Loucy (cell line): ENCODE measurements at regions not wholly inside any gene's neighbourhood (a gene's known extent, or its start where the extent isn't known, plus 50 kb on each side); places are given as distances from the start of the nearest gene placed in this dataset.

Experiments
- H2AFZ ChIP-seq: fragments of 200-600 bp; sonication (generic); 2 replicates; pipeline ENCODE4 v1.6.0; 2016; ENCODE audit warnings: antibody characterized with exemption, mild to moderate bottlenecking, low read length, moderate library complexity
- H3F3A ChIP-seq: fragments of 200-600 bp; 2 replicates; pipeline ENCODE4 v1.6.0; 2016; ENCODE audit warnings: antibody characterized with exemption, low read depth, mild to moderate bottlenecking
- H3K27me3 ChIP-seq: fragments of 200-600 bp; sonication (generic); 2 replicates; pipeline ENCODE4 v1.6.1; 2014; ENCODE audit warnings: low read length, mild to moderate bottlenecking; ENCODE audit not compliant: insufficient read depth, poor library complexity, severe bottlenecking
- H3K36me3 ChIP-seq: fragments of 200-600 bp; sonication (generic); 2 replicates; pipeline ENCODE4 v1.6.1; 2016; ENCODE audit warnings: low read length; ENCODE audit not compliant: insufficient read depth
- H3K4me1 ChIP-seq: fragments of 200-600 bp; sonication (generic); 2 replicates; pipeline ENCODE4 v1.5.1; 2014; ENCODE audit warnings: low read length, mild to moderate bottlenecking; ENCODE audit not compliant: insufficient read depth, poor library complexity, severe bottlenecking
- H3K4me2 ChIP-seq: fragments of 200-600 bp; sonication (generic); 2 replicates; pipeline ENCODE4 v1.6.0; 2014; ENCODE audit warnings: antibody characterized with exemption, low read length, low read depth, mild to moderate bottlenecking; ENCODE audit not compliant: poor library complexity, severe bottlenecking
- H3K4me3 ChIP-seq: fragments of 200-600 bp; sonication (generic); 2 replicates; pipeline ENCODE4 v1.5.1; 2014; ENCODE audit warnings: low read length, mild to moderate bottlenecking, mixed read lengths; ENCODE audit not compliant: poor library complexity, severe bottlenecking
- H3K79me2 ChIP-seq: fragments of 200-600 bp; sonication (generic); 2 replicates; pipeline ENCODE4 v1.6.1; 2014; ENCODE audit warnings: low read length; ENCODE audit not compliant: insufficient read depth
- H3K9ac ChIP-seq: fragments of 200-600 bp; sonication (generic); 2 replicates; pipeline ENCODE4 v1.6.0; 2014; ENCODE audit warnings: mild to moderate bottlenecking, low read depth, low read length, moderate library complexity; ENCODE audit not compliant: poor library complexity, severe bottlenecking
- H3K9me2 ChIP-seq: fragments of 200-600 bp; sonication (generic); replicated peaks from 2 replicates; pipeline ENCODE4 v1.6.1; 2016; ENCODE audit warnings: low read depth, low read length, mixed read lengths
- H3K9me3 ChIP-seq: fragments of 200-600 bp; sonication (generic); 2 replicates; pipeline ENCODE4 v1.6.1; 2014; ENCODE audit warnings: mild to moderate bottlenecking, antibody characterized with exemption, low read length, low read depth; ENCODE audit not compliant: insufficient read depth
- H4K20me1 ChIP-seq: fragments of 200-600 bp; sonication (generic); 2 replicates; pipeline ENCODE4 v1.6.0; 2014; ENCODE audit warnings: antibody characterized with exemption, low read length, mild to moderate bottlenecking; ENCODE audit not compliant: insufficient read depth, poor library complexity, severe bottlenecking
- EZH2phosphoT487 ChIP-seq: fragments of 200-600 bp; IDR thresholded peaks from 2 replicates; pipeline ENCODE4 v1.6.1; 2018; ENCODE audit warnings: antibody characterized with exemption, mild to moderate bottlenecking, moderate library complexity, borderline replicate concordance
- TF ChIP-seq, protein P1 (sequence below): fragments of 200-600 bp; sonication (generic); conservative IDR thresholded peaks from 2 replicates; pipeline ENCODE4 v1.5.1; 2014; ENCODE audit warnings: mild to moderate bottlenecking, antibody characterized with exemption, low read length

- H3K9ac ChIP-seq = no peak overlapping the region
- no peaks in the 10 kb centered on the region for H3K4me1 ChIP-seq
- H3F3A ChIP-seq = no peaks in the 10 kb centered on the region
- TF ChIP-seq, protein P1, sequence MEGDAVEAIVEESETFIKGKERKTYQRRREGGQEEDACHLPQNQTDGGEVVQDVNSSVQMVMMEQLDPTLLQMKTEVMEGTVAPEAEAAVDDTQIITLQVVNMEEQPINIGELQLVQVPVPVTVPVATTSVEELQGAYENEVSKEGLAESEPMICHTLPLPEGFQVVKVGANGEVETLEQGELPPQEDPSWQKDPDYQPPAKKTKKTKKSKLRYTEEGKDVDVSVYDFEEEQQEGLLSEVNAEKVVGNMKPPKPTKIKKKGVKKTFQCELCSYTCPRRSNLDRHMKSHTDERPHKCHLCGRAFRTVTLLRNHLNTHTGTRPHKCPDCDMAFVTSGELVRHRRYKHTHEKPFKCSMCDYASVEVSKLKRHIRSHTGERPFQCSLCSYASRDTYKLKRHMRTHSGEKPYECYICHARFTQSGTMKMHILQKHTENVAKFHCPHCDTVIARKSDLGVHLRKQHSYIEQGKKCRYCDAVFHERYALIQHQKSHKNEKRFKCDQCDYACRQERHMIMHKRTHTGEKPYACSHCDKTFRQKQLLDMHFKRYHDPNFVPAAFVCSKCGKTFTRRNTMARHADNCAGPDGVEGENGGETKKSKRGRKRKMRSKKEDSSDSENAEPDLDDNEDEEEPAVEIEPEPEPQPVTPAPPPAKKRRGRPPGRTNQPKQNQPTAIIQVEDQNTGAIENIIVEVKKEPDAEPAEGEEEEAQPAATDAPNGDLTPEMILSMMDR = no peak
- TF ChIP-seq EZH2phosphoT487 = no peak
- no peak overlapping the region for H2AFZ ChIP-seq
- H3K9me3 ChIP-seq = peaks cover 7% of the 10 kb centered on the region; the same call in 1 of the 2 replicates
- no peaks in the 10 kb centered on the region for H3K27me3 ChIP-seq
- no peaks in the 10 kb centered on the region for H3K36me3 ChIP-seq
- H3K9me2 ChIP-seq = no peaks in the 10 kb centered on the region
- H3K4me3 ChIP-seq = no peak overlapping the region
- H3K4me2 ChIP-seq = no peak overlapping the region
- no peaks in the 10 kb centered on the region for H3K79me2 ChIP-seq
- H4K20me1 ChIP-seq = no peaks in the 10 kb centered on the region
Measured at GRCh38 chr2:153761936-153762335, 109.8 kb upstream of the GALNT13 start.

- Histone ChIP-seq H3K9me2 (no peaks in the 10 kb centered on the region), H3K79me2 (no peaks in the 10 kb centered on the region), H2AFZ (no peak overlapping the region), H3F3A (no peaks in the 10 kb centered on the region), H3K36me3 (no peaks in the 10 kb centered on the region), H3K27me3 (no peaks in the 10 kb centered on the region), H3K9ac (no peak overlapping the region), H4K20me1 (no peaks in the 10 kb centered on the region), H3K9me3 (peaks cover 7% of the 10 kb centered on the region; the same call in 1 of the 2 replicates), H3K4me1 (no peaks in the 10 kb centered on the region), H3K4me2 (no peak overlapping the region), H3K4me3 (no peak overlapping the region)
- TF ChIP-seq, protein P1 = no peak
- no peak; the same call in 1 of the 2 replicates for TF ChIP-seq EZH2phosphoT487
Measured at GRCh38 chr2:153766415-153766814, 105.3 kb upstream of the GALNT13 start.

- Histone ChIP-seq H3F3A (no peaks in the 10 kb centered on the region), H3K9me2 (no peaks in the 10 kb centered on the region), H3K79me2 (no peaks in the 10 kb centered on the region), H3K4me3 (no peak overlapping the region), H3K4me1 (no peaks in the 10 kb centered on the region), H2AFZ (no peak overlapping the region), H3K27me3 (no peaks in the 10 kb centered on the region), H3K9ac (no peak overlapping the region), H4K20me1 (no peaks in the 10 kb centered on the region), H3K4me2 (no peak overlapping the region), H3K9me3 (peaks cover 7% of the 10 kb centered on the region; the same call in 1 of the 2 replicates), H3K36me3 (no peaks in the 10 kb centered on the region)
- no peak for TF ChIP-seq EZH2phosphoT487
- TF ChIP-seq, protein P1 = 0 out of 2 replicates have a peak, but pooled peaks have one; percentile 17
Measured at GRCh38 chr2:153770359-153770991, 101.2 kb upstream of the GALNT13 start.
